ENCODE measurements at regions not wholly inside any gene's neighbourhood (a gene's known extent, or its start where the extent isn't known, plus 50 kb on each side); places are given as distances from the start of the nearest gene placed in this dataset.

- DNase-seq: no peak
Observed at GRCh38 chr7:371119-371778, 81.3 kb downstream of the FOXL3 start.

GRCh38 chr7:371779-372545, 82.0 kb downstream of the FOXL3 start:
- no peak for DNase-seq

DNA sequence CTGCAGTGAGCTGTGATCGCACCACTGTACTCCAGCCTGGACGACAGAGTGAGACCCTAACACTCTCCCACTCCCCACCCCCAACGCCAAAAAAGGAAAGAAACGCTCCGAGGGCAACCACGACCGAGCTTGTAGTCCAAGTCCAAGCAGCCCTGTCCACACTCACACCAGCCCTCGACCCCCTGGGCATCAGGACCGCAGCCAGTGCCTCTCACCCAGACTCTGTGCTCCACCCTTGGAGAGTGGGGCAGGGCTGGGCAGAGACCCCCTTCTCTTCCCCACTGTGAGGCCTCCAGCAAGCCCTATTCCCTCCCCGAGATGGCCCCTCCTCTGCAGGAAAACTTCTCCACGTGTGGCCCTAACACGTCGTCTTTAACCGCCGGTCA, 82.6 kb downstream of the FOXL3 start:
- DNase-seq: no peak

DNA sequence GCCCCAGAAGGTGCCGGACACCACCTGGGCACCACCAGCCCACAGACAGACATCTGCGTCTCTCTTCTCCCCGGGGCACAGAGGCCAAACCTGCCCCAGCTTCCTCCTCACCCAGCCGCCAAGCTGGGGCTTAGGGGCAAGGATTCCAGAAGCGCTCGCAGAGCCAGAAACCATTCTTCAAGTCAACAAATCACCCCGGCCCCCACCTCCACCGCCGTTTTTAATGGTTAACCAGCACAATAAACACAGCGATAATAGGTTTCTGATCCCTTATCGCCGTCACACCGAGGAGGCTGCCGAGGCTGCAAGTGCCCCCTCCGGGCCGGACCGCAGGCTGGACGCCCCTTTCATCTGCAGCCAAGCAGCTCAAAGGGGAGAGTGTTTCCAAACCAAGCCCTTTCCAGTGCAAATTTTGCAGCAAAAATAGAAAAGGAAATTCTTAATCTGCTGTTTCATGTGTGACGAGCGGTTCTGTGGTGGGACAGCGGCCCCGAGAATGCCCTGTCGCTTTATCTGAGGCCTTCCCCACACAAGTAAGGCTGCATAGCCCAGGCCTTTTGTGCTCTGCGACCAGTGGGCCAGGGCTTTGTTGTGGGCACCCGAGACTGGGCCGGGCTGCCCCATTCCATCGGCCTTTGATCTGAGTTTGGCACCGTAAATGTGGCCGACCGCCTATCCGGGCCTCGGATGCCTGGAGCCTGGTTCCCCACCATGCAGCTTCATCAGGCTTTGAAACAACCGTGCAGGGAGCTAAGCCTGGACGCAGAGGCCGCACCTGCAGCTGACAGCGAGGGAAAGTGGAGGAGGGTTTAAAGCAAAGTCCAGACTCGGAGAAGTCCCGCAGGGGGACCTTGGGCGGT, 83.2 kb downstream of the FOXL3 start:
- DNase-seq: no peak

DNA sequence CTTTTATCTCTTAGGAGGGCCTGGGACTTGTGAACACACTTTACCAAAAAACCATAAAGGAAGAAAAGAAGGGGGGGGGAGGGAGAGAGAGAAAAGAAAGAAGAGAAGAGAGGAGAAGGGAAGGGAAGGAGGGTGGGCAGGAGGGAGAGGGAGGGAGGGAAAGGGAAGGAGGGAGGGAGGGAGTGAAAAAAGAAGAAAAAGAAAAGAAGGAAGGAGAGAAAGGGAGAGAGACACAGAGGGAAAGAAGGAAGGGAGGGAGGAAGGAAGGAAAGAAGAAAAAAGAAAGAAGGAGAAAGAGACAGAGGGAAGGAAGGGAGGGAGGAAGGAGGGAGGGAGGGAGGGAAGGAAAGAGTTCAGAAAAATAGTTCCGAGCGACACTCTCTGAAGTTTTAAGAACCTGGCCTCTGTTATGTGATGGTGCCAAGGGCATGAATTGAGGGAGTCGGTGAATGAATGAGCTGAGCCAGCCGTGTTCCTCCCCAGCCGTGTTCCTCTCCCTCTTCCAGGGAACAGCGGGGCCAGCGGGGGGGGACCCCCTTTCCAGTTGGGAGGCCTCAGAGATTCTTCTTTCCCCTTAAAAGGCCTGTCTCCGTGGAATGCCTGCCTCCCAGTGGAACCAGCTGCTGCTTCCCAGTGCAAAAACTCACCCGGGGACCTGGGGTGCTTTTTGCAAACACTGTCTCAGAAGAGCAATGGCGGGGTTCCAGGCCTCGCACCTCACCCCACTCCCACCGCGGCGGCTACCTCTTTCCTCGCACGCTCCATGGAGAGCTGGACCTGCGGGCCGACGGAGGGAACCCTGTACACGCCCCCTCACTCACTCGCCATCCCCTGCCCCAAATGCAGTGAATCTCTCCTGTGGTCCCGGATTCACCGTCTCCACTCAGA, 84.1 kb downstream of the FOXL3 start:
- DNase-seq: peak in 1 of 51 donors; percentile 34

DNA sequence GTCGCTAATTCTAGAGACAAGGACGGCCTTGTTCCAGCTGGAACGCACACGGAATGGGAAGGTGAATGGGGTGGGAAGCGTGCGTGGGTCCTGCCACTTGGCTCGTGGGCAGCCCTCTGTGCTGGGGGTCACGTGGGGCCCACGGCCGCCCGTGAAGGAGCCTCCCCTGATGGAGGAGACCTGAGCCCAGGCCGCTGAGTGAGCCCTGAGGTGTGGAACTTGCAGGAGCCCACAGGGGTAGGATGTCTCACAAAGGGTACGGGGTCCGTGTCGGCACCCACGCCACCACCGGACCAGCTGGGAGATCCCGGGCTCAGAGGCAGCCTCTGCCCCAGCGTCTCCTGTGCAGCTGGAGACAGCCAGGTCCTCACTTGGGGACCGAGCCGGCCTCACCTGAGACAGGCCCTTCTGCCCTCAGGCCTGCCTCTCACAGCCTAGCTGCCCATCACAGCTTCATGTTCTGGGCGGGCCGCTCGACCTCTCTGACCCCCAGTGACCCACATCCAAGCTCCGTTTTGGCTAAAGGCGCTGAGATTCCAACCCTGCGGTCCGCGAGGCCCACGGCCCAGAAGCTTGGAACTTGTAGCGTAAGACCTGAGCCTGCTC, 84.8 kb downstream of the FOXL3 start:
- DNase-seq: no peak

DNA sequence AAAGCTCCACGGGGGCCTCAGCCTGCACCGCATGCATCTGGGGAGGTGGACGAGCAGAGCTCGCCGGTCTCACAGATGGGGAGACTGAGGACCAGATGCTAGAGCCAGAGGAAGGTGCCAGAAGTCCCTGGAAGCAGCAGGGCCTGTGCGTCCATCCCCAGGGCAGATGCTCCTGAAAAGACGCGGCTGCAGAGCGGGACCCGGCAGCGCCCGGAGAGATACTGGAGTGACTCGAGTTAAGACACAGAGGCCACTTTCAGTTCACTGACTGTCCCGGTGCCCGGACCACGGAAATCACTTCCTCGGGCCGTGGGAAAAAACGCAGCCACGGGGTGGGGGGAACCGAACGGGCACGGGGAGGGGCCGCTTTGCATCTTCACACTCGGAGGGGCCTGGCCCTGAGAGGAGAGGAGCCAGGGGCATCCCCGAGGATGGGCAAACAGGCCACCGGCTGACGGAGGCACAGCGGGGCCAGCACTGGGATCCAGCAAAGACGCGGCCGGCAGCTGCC, 85.4 kb downstream of the FOXL3 start:
- no peak for DNase-seq

- DNase-seq: no peak
Observed at GRCh38 chr7:375901-376305, 85.9 kb downstream of the FOXL3 start.

GRCh38 chr7:376306-377079, 86.5 kb downstream of the FOXL3 start:
- no peak for DNase-seq

DNA sequence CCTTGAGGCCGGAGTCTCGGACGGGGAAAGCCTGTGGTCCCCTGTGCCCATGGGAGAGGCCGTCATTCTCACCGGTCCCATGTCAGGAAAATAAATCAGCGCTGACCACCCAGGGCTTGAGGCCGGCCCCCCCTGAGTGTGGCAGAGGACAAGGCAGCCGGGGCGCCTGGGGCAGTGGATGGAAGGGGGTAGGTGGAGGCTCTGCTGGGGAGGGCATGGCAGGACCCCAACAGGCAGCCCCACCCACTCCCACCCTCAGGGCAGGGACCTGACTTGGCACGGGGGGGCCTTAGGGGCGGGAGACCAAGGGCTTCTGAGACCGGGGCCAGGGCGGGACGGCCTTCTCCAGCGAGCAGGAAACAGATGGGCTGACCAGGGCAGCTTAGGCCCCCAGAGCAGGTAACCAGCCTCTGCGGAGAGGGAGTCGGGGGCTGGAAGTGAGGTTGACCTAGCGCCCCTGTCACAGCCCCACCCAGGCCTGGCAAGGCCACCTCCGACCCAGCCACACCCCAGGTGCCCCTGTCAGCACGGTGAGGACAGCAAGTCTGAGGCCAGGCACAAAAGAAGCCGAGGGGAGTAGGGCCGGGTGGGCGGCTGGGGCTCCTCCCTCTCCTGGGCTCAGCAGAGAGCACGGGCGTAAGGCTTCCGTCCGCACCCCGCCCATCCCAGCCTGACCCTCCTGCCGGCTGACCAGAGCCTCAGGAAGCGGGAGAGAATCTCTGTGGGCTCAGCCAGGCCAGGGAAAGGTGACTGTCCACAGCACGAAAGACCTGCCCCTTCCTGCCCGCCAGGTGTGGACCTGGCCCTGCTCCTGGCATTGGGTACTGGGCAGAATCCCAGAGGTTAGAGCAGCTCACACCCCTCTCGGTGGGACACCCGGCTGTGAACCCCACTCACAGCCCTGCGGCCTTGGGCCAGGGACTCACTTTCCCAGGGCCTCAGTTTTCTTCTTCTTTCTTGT, 87.4 kb downstream of the FOXL3 start:
- DNase-seq: no peak

GRCh38 chr7:378041-378420, 88.1 kb downstream of the FOXL3 start:
- no peak for DNase-seq

DNA sequence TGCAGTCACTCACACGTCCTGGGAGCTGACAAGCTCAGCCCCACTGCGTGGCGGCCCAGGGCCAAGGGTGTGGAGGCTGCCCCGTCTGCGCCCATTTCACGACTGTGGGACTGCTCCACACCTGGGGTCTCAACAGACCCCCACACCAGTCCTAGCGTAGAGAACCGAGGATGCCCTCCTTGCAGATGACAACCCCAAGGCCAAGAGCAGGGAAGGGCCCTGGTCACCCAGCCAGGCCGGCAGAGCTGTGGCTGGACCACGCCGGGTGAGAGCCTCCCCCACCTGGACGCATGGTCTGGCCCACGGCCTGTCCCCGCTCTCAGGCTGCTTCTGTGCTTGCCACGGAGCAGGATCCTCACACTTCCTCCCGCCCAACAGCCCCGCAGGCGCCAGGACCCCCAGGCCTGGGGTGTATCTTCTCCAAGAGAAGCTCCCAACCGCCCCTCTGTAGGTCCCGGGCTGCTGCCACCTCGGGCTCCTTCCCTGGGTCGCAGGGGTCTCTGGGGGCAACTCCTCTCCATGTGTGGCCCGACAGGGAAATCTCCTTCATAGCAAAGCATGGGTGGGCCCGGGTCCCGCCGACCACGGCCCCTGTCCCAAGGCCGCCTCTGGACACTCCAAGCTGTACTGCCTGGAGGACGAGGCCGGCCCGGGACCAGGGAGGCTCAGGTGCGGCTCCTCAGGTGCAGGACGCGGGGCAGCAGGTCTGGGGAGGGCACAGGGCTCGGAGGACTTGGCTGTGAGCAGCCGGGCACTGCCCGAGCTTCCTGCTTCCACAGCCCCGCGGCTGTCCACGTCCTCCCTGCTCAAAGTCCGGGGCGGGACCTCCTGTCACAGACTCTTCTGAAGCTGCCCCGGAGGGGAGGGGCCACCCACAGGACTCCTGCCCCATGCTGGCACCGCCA, 88.8 kb downstream of the FOXL3 start:
- DNase-seq: no peak

DNA sequence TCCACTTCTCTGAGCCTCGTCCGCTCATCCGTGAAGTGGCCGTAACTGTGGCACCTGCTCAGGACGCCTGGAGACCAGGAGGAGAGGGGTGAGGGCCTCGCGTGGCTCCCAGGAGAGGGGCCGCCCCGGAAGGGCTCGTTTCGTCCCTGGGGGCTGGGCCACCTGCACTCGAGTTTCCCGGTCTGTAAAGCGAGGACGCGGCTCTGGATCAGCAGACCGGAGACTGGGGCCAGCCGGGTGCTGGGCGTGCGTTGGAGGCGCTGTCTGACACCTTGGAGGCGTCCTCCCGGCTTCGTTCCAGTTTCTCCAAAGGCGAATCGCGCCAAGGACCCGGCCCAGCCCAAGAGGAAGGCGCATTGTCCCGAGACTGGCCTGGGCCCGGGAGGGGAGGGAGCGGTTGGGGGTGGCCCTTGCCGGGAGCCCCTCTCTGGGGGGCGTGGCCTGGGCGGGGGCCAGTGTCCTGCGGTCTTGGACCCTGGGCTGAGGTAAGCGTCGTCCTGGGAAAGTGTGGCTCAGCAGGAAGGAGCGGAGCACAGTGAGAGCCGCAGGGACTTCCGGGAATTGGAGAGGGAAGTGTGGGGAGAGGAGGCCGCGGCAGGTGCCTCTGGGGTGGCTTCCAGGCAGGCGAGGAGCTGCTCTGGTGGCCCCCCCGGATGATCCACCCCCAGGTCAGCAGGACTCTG, 89.6 kb downstream of the FOXL3 start:
- no peak for DNase-seq

- no peak for DNase-seq
Observed at GRCh38 chr7:380139-380485, 90.1 kb downstream of the FOXL3 start.

GRCh38 chr7:380711-381210, 90.8 kb downstream of the FOXL3 start:
- DNase-seq: no peak

- DNase-seq: no peak
Observed at GRCh38 chr7:381211-382042, 91.5 kb downstream of the FOXL3 start.

Data from hypothalamus (tissue), 51 donors.